GM12874 (cell line): ENCODE measurements at regions not wholly inside any gene's neighbourhood (a gene's known extent, or its start where the extent isn't known, plus 50 kb on each side); places are given as distances from the start of the nearest gene placed in this dataset.

Source experiments
- CTCF ChIP-seq: IDR thresholded peaks from 2 replicates; pipeline ENCODE4 v1.5.1; 2011; ENCODE audit warnings: low read depth, mild to moderate bottlenecking, control low read depth, low read length, moderate library complexity; ENCODE audit not compliant: insufficient read depth

GRCh38 chr2:67283641-67284040 lies 113.5 kb upstream of the ETAA1 start:
- TF ChIP-seq CTCF: no peak

- no peak for TF ChIP-seq CTCF
These were observed 110.0 kb upstream of the ETAA1 start for GRCh38 chr2:67286981-67287759.

GRCh38 chr2:67289271-67289670 lies 107.9 kb upstream of the ETAA1 start:
- TF ChIP-seq CTCF: no peak

- TF ChIP-seq CTCF: no peak
These were observed 107.2 kb upstream of the ETAA1 start for GRCh38 chr2:67289921-67290371.

- no peak for TF ChIP-seq CTCF
These were observed 106.5 kb upstream of the ETAA1 start for GRCh38 chr2:67290451-67291290.

- TF ChIP-seq CTCF: no peak
These were observed 102.9 kb upstream of the ETAA1 start for GRCh38 chr2:67294218-67294617.

GRCh38 chr2:67295406-67295805 lies 101.7 kb upstream of the ETAA1 start:
- no peak for TF ChIP-seq CTCF
